GM18520 (cell line): ENCODE measurements at regions not wholly inside any gene's neighbourhood (a gene's known extent, or its start where the extent isn't known, plus 50 kb on each side); places are given as distances from the start of the nearest gene placed in this dataset.
A peak's percentile ranks its signal among the peaks of the same experiment; 100 is the strongest.

Experiments
- ATAC-seq: cut with Tn5 transposase; IDR thresholded peaks from one replicate; pipeline ENCODE4 v1.9.1; 2021; ENCODE audit not compliant: unreplicated experiment

- ATAC-seq: no peak
These were observed 109.4 kb upstream of the SPACA1 start for GRCh38 chr6:87938287-87938686.

- ATAC-seq: no peak
These were observed 111.6 kb upstream of the SPACA1 start for GRCh38 chr6:87936065-87936464.

GRCh38 chr6:87935196-87935595 lies 112.4 kb upstream of the SPACA1 start:
- no peak for ATAC-seq

- ATAC-seq: no peak
These were observed 115.3 kb upstream of the SPACA1 start for GRCh38 chr6:87932361-87932760.

GRCh38 chr6:87929843-87930288 lies 117.8 kb upstream of the SPACA1 start:
- peak; percentile 44 for ATAC-seq

- ATAC-seq: no peak
These were observed 121.0 kb upstream of the SPACA1 start for GRCh38 chr6:87926687-87927086.

- no peak for ATAC-seq
These were observed 121.6 kb upstream of the SPACA1 start for GRCh38 chr6:87926072-87926471.

GRCh38 chr6:87925373-87926060 lies 122.1 kb upstream of the SPACA1 start:
- peak; percentile 51 for ATAC-seq

GRCh38 chr6:87923389-87924050 lies 124.1 kb upstream of the SPACA1 start:
- ATAC-seq: no peak

- ATAC-seq: peak; percentile 81
These were observed 124.7 kb upstream of the SPACA1 start for GRCh38 chr6:87922947-87923330.

- peak; percentile 0 for ATAC-seq
These were observed 125.3 kb upstream of the SPACA1 start for GRCh38 chr6:87922196-87922946.

- ATAC-seq: no peak
These were observed 126.6 kb upstream of the SPACA1 start for GRCh38 chr6:87921034-87921433.

- no peak for ATAC-seq
These were observed 127.4 kb upstream of the SPACA1 start for GRCh38 chr6:87920245-87920644.

- no peak for ATAC-seq
These were observed 128.2 kb upstream of the SPACA1 start for GRCh38 chr6:87919416-87919815.

- no peak for ATAC-seq
These were observed 128.6 kb upstream of the SPACA1 start for GRCh38 chr6:87919001-87919400.

- ATAC-seq: no peak
These were observed 129.1 kb upstream of the SPACA1 start for GRCh38 chr6:87918461-87918941.

- ATAC-seq: no peak
These were observed 129.8 kb upstream of the SPACA1 start for GRCh38 chr6:87917886-87918285.

GRCh38 chr6:87916446-87916845 lies 131.2 kb upstream of the SPACA1 start:
- ATAC-seq: no peak

GRCh38 chr6:87914637-87915395 lies 132.8 kb upstream of the SPACA1 start:
- no peak for ATAC-seq

- ATAC-seq: no peak
These were observed 133.7 kb upstream of the SPACA1 start for GRCh38 chr6:87913974-87914373.

GRCh38 chr6:87912102-87912501 lies 135.5 kb upstream of the SPACA1 start:
- ATAC-seq: no peak
